Large intestine (tissue), 3 donors: ENCODE measurements at regions not wholly inside any gene's neighbourhood (a gene's known extent, or its start where the extent isn't known, plus 50 kb on each side); places are given as distances from the start of the nearest gene placed in this dataset.
"Not testable (repeated sequence)": the region's sequence is repeated elsewhere in the genome, so short reads cannot be mapped to it uniquely, and the experiment has no call there.

ENCODE experiments used
- DNase-seq, 2 donors: peaks; one replicate each; pipeline versions ENCODE4 v3.0.0 to v3.0.0-alpha.2; 2013
- H3K27ac ChIP-seq: one replicate; pipeline ENCODE4 v1.5.1; 2013; ENCODE audit warnings: low read length
- H3K27me3 ChIP-seq: 2 replicates; pipeline ENCODE4 v1.6.1; 2013; ENCODE audit warnings: low read length; ENCODE audit not compliant: control insufficient read depth, insufficient read depth
- H3K36me3 ChIP-seq: 2 replicates; pipeline ENCODE4 v1.6.1; 2013; ENCODE audit warnings: low read length; ENCODE audit not compliant: control insufficient read depth, insufficient read depth
- H3K4me1 ChIP-seq: one replicate; pipeline ENCODE4 v1.6.1; 2013; ENCODE audit warnings: low read length; ENCODE audit not compliant: control insufficient read depth, insufficient read depth
- H3K4me3 ChIP-seq: one replicate; pipeline ENCODE4 v1.5.1; 2013; ENCODE audit warnings: low read length
- H3K9me3 ChIP-seq: one replicate; pipeline ENCODE4 v1.6.1; 2013; ENCODE audit warnings: mild to moderate bottlenecking, low read depth, low read length, moderate library complexity; ENCODE audit not compliant: control insufficient read depth
- WGBS: methylation state at CpG from one replicate; pipeline ENCODE4 v1.1.5; 2013; ENCODE audit warnings: low lambda C conversion rate; ENCODE audit not compliant: insufficient coverage; 5-methylcytosine and 5-hydroxymethylcytosine counted together

- Histone ChIP-seq H3K4me1 (no peaks in the 10 kb centered on the region), H3K27me3 (no peaks in the 10 kb centered on the region), H3K36me3 (no peaks in the 10 kb centered on the region), H3K9me3 (no peaks in the 10 kb centered on the region), H3K27ac (no peak overlapping the region), H3K4me3 (no peak overlapping the region)
- no peak for DNase-seq
- WGBS: no CpG with 5 or more reads among the region's 5 CpGs
These were observed 74.3 kb upstream of the TEX13D start for GRCh38 chrX:124257924-124258702.

GRCh38 chrX:124260845-124261244 lies 71.6 kb upstream of the TEX13D start:
- Histone ChIP-seq H3K36me3 (no peaks in the 10 kb centered on the region), H3K4me3 (no peak overlapping the region), H3K4me1 (no peaks in the 10 kb centered on the region), H3K27ac (no peak overlapping the region), H3K27me3 (no peaks in the 10 kb centered on the region), H3K9me3 (no peaks in the 10 kb centered on the region)
- 60% methylated on average over 1 of the region's 2 CpGs for WGBS
- no peak for DNase-seq

DNA sequence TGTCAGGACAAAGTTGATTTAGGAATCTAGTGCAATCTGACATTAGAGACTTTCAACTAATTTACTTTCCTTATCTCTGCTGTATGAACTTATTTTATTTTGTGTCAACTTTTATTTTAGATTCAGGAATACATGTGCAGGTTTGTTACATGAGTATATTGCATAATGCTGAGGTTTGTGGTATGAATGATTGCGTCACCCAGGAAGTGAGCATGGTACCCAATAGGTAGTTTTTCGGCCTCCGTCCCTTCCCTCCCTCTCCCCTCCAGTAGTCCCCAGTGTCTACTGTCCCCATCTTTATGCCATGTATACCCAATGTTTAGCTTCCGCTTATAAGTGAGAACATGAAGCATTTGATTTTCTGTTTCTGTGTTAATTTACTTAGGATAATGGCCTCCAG lies 68.7 kb upstream of the TEX13D start:
- H3K4me3 ChIP-seq: no peak overlapping the region
- H3K9me3 ChIP-seq: no peaks in the 10 kb centered on the region
- WGBS: no CpG with 5 or more reads among the region's 4 CpGs
- H3K27me3 ChIP-seq: no peaks in the 10 kb centered on the region
- DNase-seq: no peak
- no peaks in the 10 kb centered on the region for H3K36me3 ChIP-seq
- no peaks in the 10 kb centered on the region for H3K4me1 ChIP-seq
- H3K27ac ChIP-seq: no peak overlapping the region

DNA sequence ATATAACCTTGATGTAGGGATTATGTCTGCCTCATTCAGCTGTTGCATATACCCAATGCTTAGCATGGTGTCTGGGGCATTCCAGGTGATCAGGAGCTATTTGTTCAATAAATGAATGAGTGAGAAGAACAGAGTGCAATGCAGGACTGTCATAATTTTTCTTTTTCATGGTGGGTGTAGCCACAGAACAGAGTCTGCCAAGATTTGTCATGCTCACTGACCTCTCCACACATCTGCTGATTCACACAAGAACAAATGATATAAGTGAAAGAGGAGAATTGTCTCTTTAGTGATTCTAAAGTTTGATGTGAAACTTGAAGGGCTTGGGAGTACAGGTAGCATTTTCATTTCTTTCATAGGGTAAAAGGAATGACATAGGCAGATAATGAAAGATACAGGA lies 64.4 kb upstream of the TEX13D start:
- H3K4me3 ChIP-seq: no peak overlapping the region
- no peaks in the 10 kb centered on the region for H3K4me1 ChIP-seq
- H3K36me3 ChIP-seq: no peaks in the 10 kb centered on the region
- no peak overlapping the region for H3K27ac ChIP-seq
- no peaks in the 10 kb centered on the region for H3K9me3 ChIP-seq
- H3K27me3 ChIP-seq: no peaks in the 10 kb centered on the region
- DNase-seq: no peak

DNA sequence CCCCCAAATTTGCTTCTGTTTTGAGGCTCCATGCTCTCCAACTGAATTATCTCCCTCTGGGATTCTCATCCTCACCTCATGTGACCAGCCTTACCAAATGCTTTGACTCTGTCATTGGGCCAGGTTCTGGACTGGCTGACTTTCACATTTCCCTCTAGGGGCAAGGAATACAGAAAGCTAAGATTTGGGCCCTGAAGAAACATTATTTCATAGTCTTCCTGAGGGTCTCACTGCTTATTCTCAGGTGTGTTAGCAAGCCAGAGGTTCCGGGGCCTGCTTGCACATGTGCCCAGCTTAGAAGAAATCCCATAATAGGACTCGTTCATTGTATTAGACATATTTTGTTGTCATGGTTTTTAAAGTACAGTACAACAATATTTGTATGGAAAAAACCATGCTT lies 62.6 kb upstream of the TEX13D start:
- H3K4me3 ChIP-seq: no peak overlapping the region
- no peak overlapping the region for H3K27ac ChIP-seq
- DNase-seq: no peak
- no peaks in the 10 kb centered on the region for H3K4me1 ChIP-seq
- WGBS: no CpG with 5 or more reads among the region's 2 CpGs
- no peaks in the 10 kb centered on the region for H3K9me3 ChIP-seq
- H3K27me3 ChIP-seq: no peaks in the 10 kb centered on the region
- H3K36me3 ChIP-seq: no peaks in the 10 kb centered on the region

- DNase-seq, H3K9me3 ChIP-seq, H3K4me1 ChIP-seq, H3K27me3 ChIP-seq, H3K4me3 ChIP-seq, H3K27ac ChIP-seq, H3K36me3 ChIP-seq: not testable (repeated sequence)
These were observed 60.9 kb upstream of the TEX13D start for GRCh38 chrX:124271599-124271998.

DNA sequence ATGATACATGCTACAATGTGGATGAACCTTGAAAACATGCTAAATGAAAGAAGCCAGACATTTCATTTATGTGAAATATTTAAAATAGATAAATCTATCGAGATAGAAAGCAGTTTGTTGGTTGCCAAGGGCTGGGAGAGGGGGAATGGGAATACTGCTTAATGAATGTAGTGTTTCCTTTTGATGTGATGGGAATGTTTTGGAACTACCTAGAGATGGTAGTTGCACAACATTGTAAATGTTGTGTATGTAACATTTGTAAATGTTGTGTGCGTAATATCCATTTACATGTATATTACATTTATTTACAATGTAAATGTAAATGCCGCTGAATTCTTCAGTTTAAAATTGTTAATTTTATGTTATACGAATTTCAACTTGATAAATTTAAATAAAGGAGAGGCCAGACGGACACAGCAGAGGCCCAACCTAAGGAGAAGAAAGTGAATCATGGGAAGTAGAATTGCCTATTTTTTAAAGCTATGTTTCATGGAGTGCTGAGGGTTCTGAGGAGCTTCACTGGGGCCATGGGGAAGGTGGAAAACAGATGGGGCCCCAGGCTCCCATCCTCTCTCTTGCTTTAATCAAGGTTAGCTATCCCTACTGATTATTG lies 60.0 kb upstream of the TEX13D start:
- no peak overlapping the region for H3K4me3 ChIP-seq
- H3K27me3 ChIP-seq: no peaks in the 10 kb centered on the region
- no peaks in the 10 kb centered on the region for H3K4me1 ChIP-seq
- no peak for DNase-seq
- no peaks in the 10 kb centered on the region for H3K36me3 ChIP-seq
- WGBS: no CpG with 5 or more reads among the region's 5 CpGs
- H3K27ac ChIP-seq: no peak overlapping the region
- H3K9me3 ChIP-seq: no peaks in the 10 kb centered on the region

- Histone ChIP-seq H3K27ac (no peak overlapping the region), H3K9me3 (no peaks in the 10 kb centered on the region), H3K36me3 (no peaks in the 10 kb centered on the region), H3K4me1 (no peaks in the 10 kb centered on the region), H3K27me3 (no peaks in the 10 kb centered on the region), H3K4me3 (no peak overlapping the region)
- peak in 1 of 2 donors; percentile 8 for DNase-seq
- WGBS: no CpG with 5 or more reads among the region's 10 CpGs
These were observed 57.9 kb upstream of the TEX13D start for GRCh38 chrX:124274438-124275181.

- Histone ChIP-seq H3K36me3 (no peaks in the 10 kb centered on the region), H3K4me1 (no peaks in the 10 kb centered on the region), H3K27me3 (no peaks in the 10 kb centered on the region), H3K27ac (no peak overlapping the region), H3K4me3 (no peak overlapping the region), H3K9me3 (no peaks in the 10 kb centered on the region)
- DNase-seq: no peak
- no CpG with 5 or more reads among the region's 2 CpGs for WGBS
These were observed 57.1 kb upstream of the TEX13D start for GRCh38 chrX:124275182-124275894.

DNA sequence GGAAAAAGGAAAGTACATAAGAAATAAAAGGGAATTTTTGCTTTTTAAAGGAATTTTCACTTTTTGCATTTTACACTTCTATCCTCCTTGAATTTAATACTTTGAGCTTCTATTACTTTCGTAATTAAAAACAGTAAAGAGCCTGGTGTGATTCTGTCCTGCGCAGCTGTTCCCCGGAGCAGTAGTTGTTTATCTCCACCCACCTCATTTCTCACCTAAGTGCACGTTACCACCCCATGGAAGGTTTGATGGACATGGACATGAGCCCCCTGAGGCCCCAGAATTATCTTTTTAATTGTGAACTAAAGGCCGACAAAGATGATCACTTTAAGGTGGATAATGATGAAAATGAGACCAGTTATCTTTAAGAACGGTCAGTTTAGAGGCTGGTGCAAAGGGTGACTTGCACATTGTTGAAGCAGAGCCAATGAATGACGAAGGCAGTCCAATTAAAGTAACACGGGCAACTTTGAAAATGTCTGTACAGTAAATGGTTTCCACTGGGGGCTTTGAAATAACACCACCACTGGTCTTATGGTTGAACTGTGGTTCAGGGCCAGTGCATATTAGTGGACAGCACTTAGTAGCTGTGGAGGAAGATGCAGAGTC lies 52.1 kb upstream of the TEX13D start:
- Histone ChIP-seq H3K9me3 (no peaks in the 10 kb centered on the region), H3K4me3 (no peak overlapping the region), H3K27me3 (no peaks in the 10 kb centered on the region), H3K27ac (no peak overlapping the region), H3K4me1 (no peaks in the 10 kb centered on the region), H3K36me3 (no peaks in the 10 kb centered on the region)
- no peak for DNase-seq
- no CpG with 5 or more reads among the region's 8 CpGs for WGBS
